Endodermal cell (in vitro differentiated cells): ENCODE measurements at regions not wholly inside any gene's neighbourhood (a gene's known extent, or its start where the extent isn't known, plus 50 kb on each side); places are given as distances from the start of the nearest gene placed in this dataset.

Source experiments
- DNase-seq: peaks from one replicate; pipeline ENCODE4 v3.0.0-alpha.2; 2017
- H3K27ac ChIP-seq: 2 replicates; pipeline ENCODE4 v1.5.1; 2013; ENCODE audit warnings: mild to moderate bottlenecking, low read depth, low read length, moderate library complexity
- H3K27me3 ChIP-seq: 2 replicates; pipeline ENCODE4 v1.6.1; 2013; ENCODE audit warnings: mild to moderate bottlenecking, low read length, moderate library complexity; ENCODE audit not compliant: insufficient read depth, control insufficient read depth, poor library complexity, severe bottlenecking
- H3K36me3 ChIP-seq: 2 replicates; pipeline ENCODE4 v1.7.0; 2013; ENCODE audit warnings: mild to moderate bottlenecking, low read length, moderate library complexity; ENCODE audit not compliant: control insufficient read depth, insufficient read depth
- H3K4me1 ChIP-seq: one replicate; pipeline ENCODE4 v1.7.0; 2013; ENCODE audit warnings: low read length; ENCODE audit not compliant: control insufficient read depth, insufficient read depth
- H3K4me3 ChIP-seq: 2 replicates; pipeline ENCODE4 v1.5.1; 2013; ENCODE audit warnings: mild to moderate bottlenecking, low read length, moderate library complexity
- H3K9ac ChIP-seq: 2 replicates; pipeline ENCODE4 v1.6.1; 2013; ENCODE audit warnings: mild to moderate bottlenecking, low read length, moderate library complexity; ENCODE audit not compliant: poor library complexity, severe bottlenecking; ENCODE audit errors: extremely low read depth
- H3K9me3 ChIP-seq: 2 replicates; pipeline ENCODE4 v1.6.1; 2013; ENCODE audit warnings: mild to moderate bottlenecking, low read length, moderate library complexity; ENCODE audit not compliant: control insufficient read depth
- H3K27ac Mint-ChIP-seq: 2 replicates; pipeline ENCODE4 v1.8.0; 2020; ENCODE audit warnings: mixed read lengths
- H3K27me3 Mint-ChIP-seq: 2 replicates; pipeline ENCODE4 v1.8.0; 2021; ENCODE audit warnings: mild to moderate bottlenecking, mixed read lengths; ENCODE audit not compliant: insufficient read depth
- H3K36me3 Mint-ChIP-seq: 2 replicates; pipeline ENCODE4 v1.8.0; 2020; ENCODE audit warnings: low read depth, mixed read lengths
- H3K4me1 Mint-ChIP-seq: 2 replicates; pipeline ENCODE4 v1.8.0; 2020; ENCODE audit warnings: mixed read lengths
- H3K4me3 Mint-ChIP-seq: 2 replicates; pipeline ENCODE4 v1.8.0; 2020; ENCODE audit warnings: mild to moderate bottlenecking, moderate library complexity, mixed read lengths
- H3K9me3 Mint-ChIP-seq: 2 replicates; pipeline ENCODE4 v1.8.0; 2020; ENCODE audit warnings: mild to moderate bottlenecking, mixed read lengths
- CTCF ChIP-seq: fragments of 200-600 bp; sonication (generic); conservative IDR thresholded peaks from 2 replicates; pipeline ENCODE4 v1.5.0; 2021; ENCODE audit warnings: antibody characterized with exemption, mild to moderate bottlenecking
- WGBS, 2 experiments: methylation state at CpG; one replicate each; pipeline versions ENCODE4 v1.1.5 to v1.1.7; 2013; ENCODE audit warnings: missing lambda C conversion rate in 2 of 2, mixed read lengths in 1 of 2; ENCODE audit not compliant: insufficient coverage in 1 of 2, insufficient read length in 1 of 2; 5-methylcytosine and 5-hydroxymethylcytosine counted together

GRCh38 chr5:114565139-114565538 lies 203.3 kb downstream of the KCNN2 start:
- 69% methylated on average over 2 of the region's 2 CpGs; no CpG with 5 or more reads in 1 of the 2 experiments for WGBS, 2 experiments
- H3K27ac ChIP-seq: no peak overlapping the region
- H3K4me1 ChIP-seq: peaks cover 5% of the 10 kb centered on the region
- no peak for DNase-seq
- H3K36me3 ChIP-seq: no peaks in the 10 kb centered on the region
- no peak for TF ChIP-seq CTCF
- no peak overlapping the region for H3K4me3 Mint-ChIP-seq
- no peaks in the 10 kb centered on the region for H3K27me3 ChIP-seq
- H3K4me3 ChIP-seq: no peak overlapping the region
- no peaks in the 10 kb centered on the region for H3K9me3 ChIP-seq
- peaks cover 25% of the 10 kb centered on the region for H3K9me3 Mint-ChIP-seq
- no peaks in the 10 kb centered on the region for H3K36me3 Mint-ChIP-seq
- no peak overlapping the region for H3K27ac Mint-ChIP-seq
- no peak overlapping the region for H3K9ac ChIP-seq
- H3K4me1 Mint-ChIP-seq: no peaks in the 10 kb centered on the region
- H3K27me3 Mint-ChIP-seq: no peaks in the 10 kb centered on the region

GRCh38 chr5:114561415-114561814 lies 199.5 kb downstream of the KCNN2 start:
- H3K27ac ChIP-seq: no peak overlapping the region
- no peak for DNase-seq
- Mint-ChIP-seq H3K4me3 (no peak overlapping the region), H3K9me3 (peaks cover 4% of the 10 kb centered on the region), H3K27me3 (no peaks in the 10 kb centered on the region), H3K27ac (no peak overlapping the region), H3K36me3 (no peaks in the 10 kb centered on the region), H3K4me1 (no peaks in the 10 kb centered on the region)
- no peaks in the 10 kb centered on the region for H3K9me3 ChIP-seq
- no peak overlapping the region for H3K4me3 ChIP-seq
- H3K4me1 ChIP-seq: peaks cover 5% of the 10 kb centered on the region
- WGBS, 2 experiments: 78 to 85% methylated on average over 3 to 4 of the region's 4 CpGs
- TF ChIP-seq CTCF: no peak
- no peak overlapping the region for H3K9ac ChIP-seq
- no peaks in the 10 kb centered on the region for H3K36me3 ChIP-seq
- no peaks in the 10 kb centered on the region for H3K27me3 ChIP-seq
